Motor neuron (in vitro differentiated cells): ENCODE measurements at regions not wholly inside any gene's neighbourhood (a gene's known extent, or its start where the extent isn't known, plus 50 kb on each side); places are given as distances from the start of the nearest gene placed in this dataset.

Experiments
- ATAC-seq, 8 experiments: fragments of 200-7000 bp; cut with Tn5 transposase; replicated peaks in 6 of 8; 2 replicates each; pipeline ENCODE4 v1.8.0; 2021; ENCODE audit warnings: mild to moderate bottlenecking in 8 of 8, moderate library complexity in 8 of 8
- H3K27ac ChIP-seq, 2 donors: fragments of 250-450 bp; sonication (Bioruptor Pico); 2 replicates each; pipeline ENCODE4 v1.9.0; 2021; ENCODE audit warnings: antibody characterized with exemption in 2 of 2, mild to moderate bottlenecking in 2 of 2, moderate library complexity in 1 of 2
- H3K4me1 ChIP-seq, 2 donors: fragments of 250-450 bp; sonication (Bioruptor Pico); replicated peaks in 1 of 2; 2 replicates each; pipeline ENCODE4 v1.6.1; 2021; ENCODE audit warnings: antibody characterized with exemption in 2 of 2, mild to moderate bottlenecking in 2 of 2, moderate library complexity in 1 of 2
- H3K4me3 ChIP-seq, 5 donors: fragments of 250-450 bp; sonication (Bioruptor Pico); 2 replicates each; pipeline ENCODE4 v1.9.0; 2021; ENCODE audit warnings: antibody characterized with exemption in 5 of 5, mild to moderate bottlenecking in 5 of 5, moderate library complexity in 4 of 5
- WGBS, 10 experiments: fragments of 450-650 bp; shearing (Covaris generic); methylation state at CpG; one replicate each; pipeline ENCODE4 v1.0.0; 2022; 5-methylcytosine and 5-hydroxymethylcytosine counted together
- in situ Hi-C, 9 experiments: fragments of 400-800 bp; cut with MboI; loops; one replicate each; pipeline ENCODE4 v1.15.0; 2021; ENCODE audit warnings: low sequenced_read_pairs in 9 of 9, low pct_unique_long_range_greater_than_20kb in 2 of 9; ENCODE audit not compliant: unreplicated experiment in 9 of 9

- H3K4me3 ChIP-seq: no peak overlapping the region
- WGBS, 10 experiments: 13 to 71% (median 50%) methylated on average over 1 to 4 of the region's 4 CpGs; no CpG with 5 or more reads in 3 of the 10 experiments
- no peak for ATAC-seq
- no peaks in the 10 kb centered on the region for H3K4me1 ChIP-seq
- H3K27ac ChIP-seq: no peak overlapping the region
- in situ Hi-C loops: no loop called here
Observed at GRCh38 chr14:53828820-53829219, 127.8 kb downstream of the BMP4 start.

GRCh38 chr14:53824061-53824460 is 132.6 kb downstream of the BMP4 start:
- no peak overlapping the region for H3K27ac ChIP-seq
- in situ Hi-C loops: no loop called here
- H3K4me3 ChIP-seq: no peak overlapping the region
- H3K4me1 ChIP-seq: no peaks in the 10 kb centered on the region
- WGBS, 10 experiments: 13 to 100% (median 60%) methylated on average over 1 of the region's 1 CpG; no CpG with 5 or more reads in 3 of the 10 experiments
- no peak for ATAC-seq

GRCh38 chr14:53814392-53814791 is 142.2 kb downstream of the BMP4 start:
- 0 to 100% (median 74%) methylated on average over 1 to 4 of the region's 4 CpGs; no CpG with 5 or more reads in 1 of the 10 experiments for WGBS, 10 experiments
- Histone ChIP-seq H3K4me1 (no peaks in the 10 kb centered on the region), H3K27ac (no peak overlapping the region), H3K4me3 (no peak overlapping the region)
- in situ Hi-C loops: no loop called here
- ATAC-seq: no peak

GRCh38 chr14:53810221-53810620 is 146.4 kb downstream of the BMP4 start:
- Histone ChIP-seq H3K27ac (no peak overlapping the region), H3K4me1 (peaks cover 0 to 9% of the 10 kb centered on the region in 2 donors), H3K4me3 (no peak overlapping the region)
- 0 to 70% (median 54%) methylated on average over 1 to 7 of the region's 7 CpGs for WGBS, 10 experiments
- in situ Hi-C loops: no loop called here
- ATAC-seq: no peak

- Histone ChIP-seq H3K4me3 (no peak overlapping the region), H3K4me1 (peaks cover 0 to 9% of the 10 kb centered on the region in 2 donors), H3K27ac (no peak overlapping the region)
- peak in 2 of 8 experiments; percentile 87 to 94 for ATAC-seq
- in situ Hi-C loops: no loop called here
Observed at GRCh38 chr14:53808042-53808441, 148.6 kb downstream of the BMP4 start.

- 0 to 90% (median 44%) methylated on average over 1 to 3 of the region's 3 CpGs; no CpG with 5 or more reads in 2 of the 10 experiments for WGBS, 10 experiments
- ATAC-seq: peak in 2 of 8 experiments; percentile 91 to 96
- Histone ChIP-seq H3K4me1 (peaks cover 0 to 9% of the 10 kb centered on the region in 2 donors), H3K27ac (no peak overlapping the region), H3K4me3 (no peak overlapping the region)
- in situ Hi-C loops: no loop called here
Observed at GRCh38 chr14:53807542-53807941, 149.1 kb downstream of the BMP4 start.

GRCh38 chr14:53807108-53807507 is 149.5 kb downstream of the BMP4 start:
- Histone ChIP-seq H3K27ac (no peak overlapping the region), H3K4me1 (peaks cover 0 to 9% of the 10 kb centered on the region in 2 donors), H3K4me3 (no peak overlapping the region)
- 0 to 71% (median 25%) methylated on average over 1 to 2 of the region's 2 CpGs; no CpG with 5 or more reads in 5 of the 10 experiments for WGBS, 10 experiments
- ATAC-seq: no peak
- in situ Hi-C loops: no loop called here

GRCh38 chr14:53796734-53797133 is 159.9 kb downstream of the BMP4 start:
- ATAC-seq: no peak
- Histone ChIP-seq H3K27ac (no peak overlapping the region), H3K4me3 (no peak overlapping the region), H3K4me1 (peaks cover 0 to 7% of the 10 kb centered on the region in 2 donors)
- in situ Hi-C loops: no loop called here
- WGBS, 10 experiments: 0 to 100% (median 53%) methylated on average over 1 of the region's 1 CpG; no CpG with 5 or more reads in 4 of the 10 experiments

- H3K4me1 ChIP-seq: peaks cover 0 to 7% of the 10 kb centered on the region in 2 donors
- WGBS, 10 experiments: 17 to 100% (median 56%) methylated on average over 1 to 2 of the region's 2 CpGs; no CpG with 5 or more reads in 1 of the 10 experiments
Observed at GRCh38 chr14:53793790-53794505, 162.7 kb downstream of the BMP4 start.

GRCh38 chr14:53792909-53793308 is 163.7 kb downstream of the BMP4 start:
- Histone ChIP-seq H3K4me1 (peaks cover 0 to 7% of the 10 kb centered on the region in 2 donors), H3K4me3 (no peak overlapping the region), H3K27ac (no peak overlapping the region)
- ATAC-seq: no peak
- in situ Hi-C loops: no loop called here
- WGBS, 10 experiments: 60 to 100% (median 100%) methylated on average over 1 of the region's 1 CpG; no CpG with 5 or more reads in 1 of the 10 experiments

More at GRCh38 chr14:53793790-53794505, 162.7 kb downstream of the BMP4 start:
- Histone ChIP-seq H3K4me3 (no peak overlapping the region), H3K27ac (no peak overlapping the region)
- ATAC-seq: peak in 4 of 8 experiments; percentile 29 to 93 (median 36)
- in situ Hi-C loops: no loop called here

- WGBS, 10 experiments: 14 to 100% (median 51%) methylated on average over 1 to 3 of the region's 3 CpGs; no CpG with 5 or more reads in 6 of the 10 experiments
- H3K4me1 ChIP-seq: peaks cover 0 to 7% of the 10 kb centered on the region in 2 donors
- H3K4me3 ChIP-seq: no peak overlapping the region
- no peak overlapping the region for H3K27ac ChIP-seq
- in situ Hi-C loops: no loop called here
- ATAC-seq: peak in 1 of 8 experiments; percentile 41
Observed at GRCh38 chr14:53790731-53791500, 165.7 kb downstream of the BMP4 start.

- WGBS, 10 experiments: 17 to 100% (median 75%) methylated on average over 1 to 5 of the region's 5 CpGs; no CpG with 5 or more reads in 1 of the 10 experiments
- in situ Hi-C loops: no loop called here
- ATAC-seq: peak in 2 of 8 experiments; percentile 62 to 81
Observed at GRCh38 chr14:53788566-53788965, 168.1 kb downstream of the BMP4 start.

GRCh38 chr14:53786045-53786444 is 170.6 kb downstream of the BMP4 start:
- Histone ChIP-seq H3K4me1 (no peaks in the 10 kb centered on the region), H3K4me3 (no peak overlapping the region), H3K27ac (no peak overlapping the region)
- peak in 2 of 8 experiments; percentile 66 to 67 for ATAC-seq
- in situ Hi-C loops: no loop called here

More at GRCh38 chr14:53788566-53788965, 168.1 kb downstream of the BMP4 start:
- Histone ChIP-seq H3K4me3 (no peak overlapping the region), H3K4me1 (no peaks in the 10 kb centered on the region), H3K27ac (no peak overlapping the region)
